SIG-M5 (cell line): ENCODE measurements at regions not wholly inside any gene's neighbourhood (a gene's known extent, or its start where the extent isn't known, plus 50 kb on each side); places are given as distances from the start of the nearest gene placed in this dataset.

Source experiments
- DNase-seq: peaks from one replicate; lab custom pipeline; 2025; lab: John Stamatoyannopoulos, UW

DNA sequence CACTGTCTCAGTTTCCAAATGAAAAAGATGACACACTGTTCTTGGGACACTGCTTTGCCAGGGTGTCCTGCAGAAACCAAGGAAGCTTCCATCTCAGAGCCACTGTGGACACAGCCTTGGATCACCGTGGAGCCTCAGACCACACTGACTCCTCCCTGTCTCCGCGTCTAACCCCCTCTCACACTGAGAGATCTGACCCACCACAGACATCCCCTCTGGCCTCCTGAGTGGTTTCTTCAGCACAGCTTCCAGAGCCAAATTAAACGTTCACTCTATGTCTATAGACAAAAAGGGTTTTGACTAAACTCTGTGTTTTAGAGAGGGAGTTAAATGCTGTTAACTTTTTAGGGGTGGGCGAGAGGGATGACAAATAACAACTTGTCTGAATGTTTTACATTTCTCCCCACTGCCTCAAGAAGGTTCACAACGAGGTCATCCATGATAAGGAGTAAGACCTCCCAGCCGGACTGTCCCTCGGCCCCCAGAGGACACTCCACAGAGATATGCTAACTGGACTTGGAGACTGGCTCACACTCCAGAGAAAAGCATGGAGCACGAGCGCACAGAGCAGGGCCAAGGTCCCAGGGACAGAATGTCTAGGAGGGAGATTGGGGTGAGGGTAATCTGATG is 113.4 kb upstream of the PKDCC start:
- DNase-seq: no peak

DNA sequence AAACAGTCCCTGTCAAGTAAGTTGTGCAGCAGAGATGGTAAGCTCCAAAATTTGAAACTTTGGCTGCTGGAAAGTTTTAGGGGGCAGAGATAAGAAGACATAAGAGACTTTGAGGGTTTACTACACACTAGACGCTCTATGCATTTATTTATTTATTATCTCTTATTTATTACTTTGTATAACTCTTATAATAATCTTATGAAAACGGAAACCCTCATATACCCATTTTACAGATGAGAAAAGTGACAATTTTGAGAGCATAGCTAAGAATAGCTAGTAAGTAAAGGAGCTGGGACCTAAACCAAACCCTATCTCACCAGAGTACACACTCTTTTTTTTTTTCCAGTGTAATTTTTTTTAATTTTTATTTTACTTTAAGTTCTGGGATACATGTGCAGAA is 112.8 kb upstream of the PKDCC start:
- DNase-seq: no peak

DNA sequence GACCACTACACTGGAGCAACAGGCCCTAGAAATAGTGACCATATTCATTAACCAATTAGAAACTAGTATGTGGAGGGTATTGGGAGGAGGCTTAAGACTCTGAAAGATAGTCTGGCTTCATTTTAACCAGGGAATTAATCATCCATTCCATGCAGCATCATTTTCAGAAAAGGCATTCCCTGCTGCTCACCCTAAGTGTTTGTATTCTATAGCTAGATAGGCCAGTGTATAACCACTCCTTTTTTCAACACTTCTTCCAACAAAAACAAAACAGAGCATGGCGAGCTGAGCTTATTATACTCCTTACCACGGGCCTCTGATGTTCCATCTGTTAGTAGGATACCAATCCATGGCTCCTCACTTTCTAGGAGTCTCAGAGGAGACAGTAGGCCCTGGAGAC is 112.0 kb upstream of the PKDCC start:
- no peak for DNase-seq

DNA sequence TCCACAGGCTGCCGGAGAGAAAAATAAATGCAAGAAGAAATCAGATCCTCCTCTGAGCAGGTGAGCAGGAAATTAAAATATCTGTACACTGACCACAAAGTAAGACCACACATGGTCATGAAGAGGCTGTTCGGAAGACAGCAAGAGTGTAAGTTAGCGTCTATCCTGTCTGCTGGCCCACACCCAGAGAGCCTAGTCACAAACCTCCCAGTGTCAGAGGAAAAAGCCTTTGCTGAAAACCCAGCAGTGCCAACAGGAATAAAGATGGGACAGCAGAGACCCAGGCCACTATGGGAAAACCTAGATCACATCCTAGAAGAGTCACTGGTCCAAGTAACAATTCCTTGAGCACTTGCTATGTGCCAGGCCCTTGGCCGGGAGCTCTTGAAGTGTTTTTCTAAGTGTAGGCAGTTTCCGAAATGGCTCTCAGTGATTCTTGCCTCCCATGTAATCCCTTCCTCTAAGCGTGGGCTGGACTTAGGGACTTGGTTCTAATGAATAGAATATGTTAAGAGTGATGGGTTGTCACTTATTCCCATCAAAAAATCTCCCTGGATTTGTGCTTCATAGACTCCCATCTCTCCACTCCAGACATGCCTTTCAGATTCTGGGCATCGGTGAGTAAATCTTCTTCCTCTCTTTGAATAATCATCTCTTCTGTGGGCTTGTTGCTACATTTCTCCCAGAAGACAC is 110.9 kb upstream of the PKDCC start:
- DNase-seq: no peak

DNA sequence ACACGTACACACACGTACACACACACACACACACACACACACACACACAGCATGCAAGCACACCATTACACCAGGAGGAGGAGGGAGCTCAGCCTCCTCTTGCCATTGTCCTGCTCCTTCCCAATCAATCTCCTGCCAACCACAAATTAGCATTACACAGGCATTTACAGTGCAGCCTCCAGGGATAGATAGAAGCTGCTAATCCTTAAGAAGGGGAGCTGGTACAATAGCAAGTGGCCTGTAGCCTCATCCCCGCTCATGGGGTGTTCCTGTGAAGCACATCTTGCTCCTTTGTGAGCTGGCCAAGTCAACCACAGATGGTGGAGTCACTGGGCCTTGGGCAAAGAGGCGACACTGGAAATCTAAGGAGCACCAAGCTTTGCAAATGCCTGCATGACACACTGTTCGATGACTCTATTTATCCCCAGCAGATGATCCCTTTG is 110.3 kb upstream of the PKDCC start:
- no peak for DNase-seq

DNA sequence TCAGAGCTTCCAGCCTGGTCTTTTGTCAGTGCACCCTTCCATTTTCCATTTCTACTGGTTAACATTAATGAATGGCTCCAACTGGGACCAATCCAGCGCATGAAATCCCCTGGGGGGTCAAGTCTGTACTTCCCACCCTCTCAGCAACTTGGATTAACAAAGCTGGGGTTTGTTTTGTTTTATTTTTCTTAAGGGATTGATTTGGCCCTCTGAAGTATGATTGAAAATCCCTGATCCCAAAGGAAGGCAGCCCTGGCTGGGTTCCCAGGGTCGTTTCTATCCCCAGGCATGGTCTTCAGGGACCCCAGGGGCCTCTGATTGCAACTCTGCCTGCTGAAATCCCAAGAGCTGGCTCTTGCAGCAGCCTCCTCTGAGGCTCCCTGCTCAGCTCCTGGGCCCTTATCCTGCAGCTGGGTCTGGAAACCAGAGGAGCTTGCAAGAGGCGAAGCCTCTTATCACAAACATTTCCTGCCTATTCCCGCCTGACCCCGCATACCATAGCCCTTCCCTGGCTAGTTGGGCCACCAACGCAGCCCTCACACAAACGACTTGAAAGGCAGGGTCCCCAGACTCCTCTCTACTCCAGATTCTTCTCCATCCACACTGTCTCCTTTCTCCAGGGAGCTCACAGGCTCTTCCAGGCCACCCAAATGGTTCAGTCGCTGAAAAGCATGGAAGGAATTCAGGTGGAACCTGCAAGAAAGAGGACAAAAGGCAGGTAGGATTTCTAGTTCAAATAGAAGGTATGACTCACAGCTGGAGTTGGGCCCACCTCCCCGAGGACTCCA is 109.7 kb upstream of the PKDCC start:
- no peak for DNase-seq

DNA sequence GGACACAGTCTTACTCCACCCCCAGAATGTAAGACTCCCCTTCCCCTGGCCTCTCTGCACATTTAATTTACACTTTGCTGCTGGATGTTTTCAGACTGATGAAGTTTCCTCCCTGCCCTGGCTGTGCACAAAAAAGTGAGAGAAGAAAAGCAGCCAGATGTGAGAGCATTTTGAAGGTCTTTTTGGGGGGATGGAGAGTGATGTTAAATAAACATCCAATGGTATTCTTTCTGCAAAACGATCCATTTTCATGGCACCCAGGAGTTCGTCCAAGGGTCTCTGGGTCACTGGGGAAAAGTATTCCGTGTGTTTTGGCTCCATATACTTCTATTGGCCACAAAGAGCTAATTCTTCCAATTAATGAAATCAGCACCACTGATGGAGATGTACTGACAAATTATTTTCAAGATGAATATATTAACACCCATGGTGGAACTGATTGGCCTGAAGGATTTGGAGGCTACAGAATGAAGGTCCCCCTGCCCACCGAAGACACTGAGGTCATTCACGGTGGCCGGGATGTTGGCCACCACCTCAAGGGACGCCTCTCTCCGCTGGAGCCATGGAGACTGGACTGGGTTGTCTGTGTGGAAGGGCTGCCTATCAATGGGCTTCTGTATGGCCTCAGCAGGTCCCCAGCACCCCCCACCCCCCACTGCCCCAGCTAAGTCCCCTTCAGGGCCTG is 107.6 kb upstream of the PKDCC start:
- no peak for DNase-seq

DNA sequence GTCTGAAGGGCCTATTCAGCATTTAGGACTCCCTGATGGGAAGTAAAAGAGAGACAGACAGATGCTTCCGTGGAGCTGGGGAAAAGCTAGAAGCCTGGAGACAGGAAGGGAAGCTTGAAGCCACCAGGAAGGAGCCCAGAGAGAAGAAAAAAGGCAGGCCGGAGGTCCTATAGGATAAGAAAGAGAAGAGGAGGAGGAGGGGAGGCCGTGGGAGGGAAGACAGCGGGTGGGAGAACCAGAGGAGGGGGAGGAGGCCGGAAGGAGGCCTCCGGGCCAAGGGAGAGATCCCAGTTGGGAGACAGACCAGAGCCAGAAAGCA is 107.1 kb upstream of the PKDCC start:
- DNase-seq: no peak

DNA sequence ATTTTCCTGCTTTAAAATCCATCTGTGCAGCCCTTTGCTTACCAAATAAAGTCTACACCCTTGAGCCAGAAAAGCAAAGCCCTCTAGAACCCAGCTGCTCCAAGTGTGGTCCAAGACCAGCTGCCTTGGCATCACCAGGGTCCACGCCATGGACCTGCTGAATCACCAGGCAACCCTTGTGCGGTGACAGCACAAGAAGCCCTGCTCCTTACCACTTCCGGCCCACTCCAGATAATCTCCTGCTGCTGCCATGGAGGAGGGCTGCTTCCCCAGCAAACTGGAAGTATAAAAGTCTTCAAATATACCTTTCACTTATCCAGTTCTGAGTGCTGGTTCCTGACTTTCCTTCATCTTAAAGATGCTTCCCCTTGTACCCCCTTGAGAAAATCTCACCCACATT is 106.0 kb upstream of the PKDCC start:
- no peak for DNase-seq

DNA sequence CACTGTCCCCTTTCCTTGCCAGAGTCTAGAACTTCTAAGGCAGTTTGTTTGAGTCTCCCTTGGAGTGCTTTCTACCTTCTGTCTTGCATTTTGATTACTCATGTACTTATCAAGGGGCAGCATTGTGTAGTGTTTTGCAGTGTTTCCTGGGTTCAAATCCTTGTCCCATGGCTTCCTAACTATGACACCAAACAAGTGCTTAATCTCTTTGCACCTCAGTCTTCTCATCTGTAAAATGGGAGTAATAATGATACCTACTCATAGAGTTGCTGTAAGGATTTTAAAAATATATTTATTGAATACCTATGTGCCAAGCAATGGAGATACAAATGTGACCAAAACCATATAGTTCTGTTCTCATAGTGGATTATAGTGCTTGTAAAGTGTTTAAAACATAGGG is 105.5 kb upstream of the PKDCC start:
- DNase-seq: no peak

DNA sequence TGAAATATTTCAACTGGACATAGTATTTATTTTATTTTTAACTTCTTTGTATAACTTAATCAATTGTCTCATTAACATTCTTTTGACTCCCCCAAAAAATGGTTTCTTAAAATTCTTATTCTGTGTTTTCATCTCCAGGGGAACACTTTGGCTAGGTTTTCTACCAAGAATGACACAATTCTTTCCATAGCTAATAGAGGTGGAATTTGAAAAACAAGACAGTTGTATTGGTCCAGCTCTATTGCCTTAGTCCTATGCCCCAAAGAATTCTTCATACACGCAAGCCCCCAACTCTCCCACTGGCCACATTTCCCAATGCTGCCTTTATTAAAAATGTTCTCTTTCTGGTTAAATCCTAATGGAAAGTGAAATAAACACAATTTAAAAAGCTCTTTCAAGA is 104.7 kb upstream of the PKDCC start:
- DNase-seq: no peak

DNA sequence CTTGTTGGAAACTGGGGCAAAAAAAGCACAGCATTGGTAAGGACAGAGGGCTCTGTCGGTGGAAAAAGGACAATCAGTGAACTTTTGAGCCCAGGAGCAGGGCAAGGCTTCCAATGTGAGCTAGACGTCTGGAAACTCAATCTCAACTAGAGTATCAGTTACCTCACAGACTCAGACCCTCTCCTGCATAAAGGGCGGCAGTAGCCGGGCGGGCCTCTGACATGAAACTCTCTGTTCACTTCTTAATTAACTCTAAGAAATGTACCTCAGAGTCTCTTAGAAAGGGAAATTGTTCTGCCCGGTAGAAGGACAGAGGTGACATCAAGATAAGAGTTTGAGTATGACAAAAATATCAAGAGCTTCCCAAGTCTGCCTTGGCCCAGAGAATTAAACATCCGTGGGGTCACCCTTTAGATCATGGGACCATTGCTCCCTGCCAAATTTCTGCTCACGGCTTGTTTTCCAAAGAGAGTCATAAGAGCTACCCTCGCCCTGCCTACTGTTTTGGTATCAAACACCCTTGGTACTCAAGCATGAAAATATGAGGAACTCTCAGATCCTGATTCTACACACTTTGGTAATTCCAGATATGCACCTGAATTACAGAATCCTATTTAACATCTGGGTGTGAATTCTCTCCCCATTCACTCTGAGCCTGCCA is 103.5 kb upstream of the PKDCC start:
- DNase-seq: no peak

DNA sequence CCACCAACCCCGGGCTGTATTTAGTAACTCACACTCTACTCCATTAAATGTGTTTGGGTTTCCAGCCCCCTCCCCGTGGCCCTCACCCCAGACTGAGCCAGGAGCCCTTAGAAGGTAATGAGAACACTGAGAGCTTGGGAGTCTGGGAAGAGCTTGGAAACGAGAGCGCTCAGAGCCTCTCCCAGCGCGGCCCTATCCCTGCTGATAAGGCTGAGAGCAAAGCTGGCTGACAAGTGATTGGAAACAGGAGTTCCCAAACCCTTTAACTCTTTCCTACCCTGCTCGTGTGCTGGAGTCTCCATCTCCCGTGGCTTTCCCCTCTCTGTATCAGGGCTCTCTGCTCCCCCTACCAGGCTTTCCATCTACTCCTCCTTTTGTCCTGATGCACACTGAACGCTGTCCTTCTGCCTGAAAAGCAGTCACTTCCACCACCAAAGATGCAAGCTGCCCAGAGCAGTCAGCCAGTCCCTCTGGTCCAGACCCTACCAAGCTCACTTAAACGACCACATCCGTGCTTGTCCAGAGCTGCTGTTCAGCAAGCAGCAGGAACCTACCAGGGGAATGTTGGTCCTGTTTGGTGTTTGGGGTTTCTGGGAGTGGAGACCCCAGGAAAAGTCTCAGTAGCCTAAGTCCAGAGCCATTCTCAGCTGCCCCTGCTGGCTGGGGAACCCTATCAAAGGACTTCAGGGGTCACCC is 100.0 kb upstream of the PKDCC start:
- DNase-seq: no peak

DNA sequence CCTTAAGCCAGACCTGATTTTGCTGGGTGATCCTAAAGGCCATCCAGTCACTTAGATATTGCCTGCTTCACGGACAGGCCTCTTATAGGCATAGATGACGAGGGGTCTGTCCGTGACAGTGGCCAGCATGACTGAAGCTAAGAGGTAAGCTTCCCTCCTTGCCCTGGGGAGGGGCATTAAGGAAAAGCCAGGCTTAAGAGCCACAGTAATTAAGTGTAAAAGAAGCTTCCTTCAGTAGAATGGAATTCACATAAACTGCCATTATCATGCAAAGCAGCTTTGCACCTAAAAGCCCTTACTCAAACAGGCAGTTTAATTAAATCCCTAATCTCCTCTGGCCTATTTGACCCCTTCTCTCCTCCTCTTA is 99.4 kb upstream of the PKDCC start:
- no peak for DNase-seq

DNA sequence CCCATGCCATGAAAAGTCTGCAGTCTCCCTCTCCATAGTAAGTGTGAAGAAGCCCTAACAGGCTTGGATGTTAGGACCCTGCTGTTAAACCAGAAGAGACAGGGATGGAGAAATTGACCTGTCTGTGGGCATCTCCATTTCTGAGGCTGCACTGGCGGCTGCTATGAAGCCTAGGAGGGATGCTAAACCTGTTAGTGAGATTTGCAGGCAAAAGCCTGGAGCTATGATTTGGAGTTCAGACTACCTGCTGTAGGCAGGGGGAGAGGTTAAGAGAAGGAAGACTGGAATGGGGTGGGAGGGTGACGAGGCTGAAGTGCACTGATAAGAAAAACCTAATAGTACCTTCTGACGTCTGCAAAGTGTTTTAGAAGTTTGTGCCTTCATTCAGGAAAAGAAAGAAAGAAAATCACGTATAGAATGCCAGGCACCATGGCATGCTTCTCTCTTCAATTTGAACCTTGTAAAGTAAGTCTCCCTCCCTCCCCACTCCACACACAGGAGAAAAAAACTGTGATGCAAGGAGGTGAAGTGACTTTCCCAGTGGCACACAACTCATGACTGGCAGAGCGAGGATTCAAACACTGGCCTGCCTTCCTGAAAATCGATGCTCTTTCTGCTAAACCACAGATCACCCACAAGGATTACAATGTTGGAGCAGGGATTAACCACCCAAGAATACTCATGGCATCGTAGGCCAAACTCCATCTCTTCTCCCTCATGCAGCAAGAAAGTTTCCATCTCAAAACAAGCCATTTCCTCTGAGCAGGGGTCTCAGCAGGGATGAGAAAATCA is 98.5 kb upstream of the PKDCC start:
- no peak for DNase-seq

DNA sequence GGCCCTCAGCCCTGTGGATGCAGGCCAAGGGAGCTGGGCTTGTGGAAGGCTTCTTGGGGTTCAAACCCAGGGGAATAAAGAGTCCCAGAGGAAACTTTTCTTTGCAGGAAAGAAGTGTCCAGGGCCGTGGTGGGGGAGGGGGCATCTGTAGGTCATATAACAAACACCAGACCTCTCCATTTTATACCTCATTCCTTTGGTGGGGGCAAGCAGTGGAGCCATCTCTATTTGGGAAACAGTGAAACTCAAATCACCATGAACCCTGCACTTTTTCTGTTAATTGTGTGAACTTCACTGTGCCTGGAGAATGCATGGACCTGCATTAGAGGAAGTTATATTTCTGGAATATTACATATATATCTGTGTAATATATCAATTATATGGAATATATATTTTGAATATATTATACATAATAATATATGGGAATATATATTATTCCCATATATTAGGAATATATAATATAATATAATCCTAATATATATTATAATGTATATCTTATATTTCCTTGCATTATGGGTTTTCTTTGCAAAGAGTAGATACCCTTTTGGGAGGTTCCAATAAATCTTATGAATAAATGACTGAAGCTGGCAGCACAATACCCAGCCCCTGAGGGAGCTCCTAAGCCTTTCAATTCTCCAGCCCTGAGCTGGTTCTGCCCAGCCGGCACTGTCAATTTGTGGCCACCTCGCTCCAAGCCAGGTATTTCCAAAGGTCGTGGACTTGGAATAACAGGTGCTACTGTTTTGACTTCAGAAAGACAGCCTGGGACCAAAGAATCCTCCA is 97.7 kb upstream of the PKDCC start:
- DNase-seq: no peak

DNA sequence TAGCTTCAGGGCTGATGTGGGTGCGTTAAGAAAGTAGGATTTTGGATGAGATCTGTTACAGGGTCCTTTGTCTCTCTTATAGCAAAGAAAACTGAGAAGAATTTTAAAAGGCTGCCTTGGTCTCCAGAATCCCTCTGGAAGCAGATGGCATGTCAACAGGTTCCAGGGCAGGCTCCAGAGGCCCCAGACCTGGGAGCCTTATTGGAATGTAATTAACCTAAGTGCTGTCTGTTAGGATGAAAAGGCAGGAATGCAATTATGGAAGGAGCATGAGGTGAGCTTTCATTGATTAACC is 97.2 kb upstream of the PKDCC start:
- no peak for DNase-seq

DNA sequence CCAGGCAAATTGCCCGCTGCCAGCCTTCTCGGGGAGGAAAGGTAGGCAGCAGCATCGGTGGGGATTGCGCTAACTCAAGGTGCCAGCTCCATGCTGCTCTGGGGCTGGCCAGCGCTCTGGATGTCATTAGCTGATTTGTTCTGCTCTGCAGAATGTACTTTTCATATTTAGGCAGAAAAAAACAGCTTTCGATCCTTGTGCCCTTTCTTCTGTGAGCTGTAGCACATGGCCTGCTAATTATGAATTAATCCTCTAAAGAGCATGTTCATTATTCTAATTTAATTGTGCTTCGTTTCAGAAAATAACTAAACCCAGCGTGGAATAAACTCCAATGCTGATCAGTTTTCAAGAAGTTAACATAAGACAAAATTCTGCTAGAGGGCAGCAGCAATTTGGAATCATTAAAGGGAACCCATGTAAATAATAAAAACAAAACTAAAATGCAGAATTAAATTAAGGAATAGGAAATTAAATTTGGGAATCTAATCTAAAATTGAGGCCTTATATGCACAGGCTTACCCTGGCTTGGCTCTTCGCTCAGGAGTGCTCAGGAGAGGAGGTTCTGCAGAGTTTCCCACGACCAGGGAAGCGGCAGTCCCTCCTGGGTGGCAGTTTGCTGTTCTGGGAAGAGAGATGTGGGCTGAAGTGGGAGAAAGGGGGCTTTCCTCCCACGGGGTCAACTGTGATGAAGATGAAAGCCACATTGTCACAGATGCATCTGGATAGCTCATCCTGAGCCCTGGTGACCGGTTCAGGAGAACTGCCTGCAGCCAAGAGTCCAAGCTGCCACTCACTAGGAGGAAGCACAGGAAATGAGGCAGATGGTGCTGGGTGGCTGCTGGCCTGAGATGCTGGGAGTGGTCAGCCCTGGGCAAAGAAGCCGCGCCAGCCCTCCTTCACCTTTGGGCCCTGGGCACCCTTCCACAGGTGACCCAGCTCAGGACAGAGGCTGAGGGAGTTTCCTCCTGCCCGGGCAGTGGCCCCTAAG is 93.2 kb upstream of the PKDCC start:
- DNase-seq: no peak
